NT2/D1 (cell line): ENCODE measurements at regions not wholly inside any gene's neighbourhood (a gene's known extent, or its start where the extent isn't known, plus 50 kb on each side); places are given as distances from the start of the nearest gene placed in this dataset.
A peak's percentile ranks its signal among the peaks of the same experiment; 100 is the strongest.

Source experiments
- DNase-seq: peaks from one replicate; pipeline ENCODE4 v3.0.0-alpha.2; 2011; ENCODE audit warnings: low read depth, low spot score
- H3K27me3 ChIP-seq: 2 replicates; pipeline ENCODE4 v1.6.0; 2011; ENCODE audit warnings: mild to moderate bottlenecking; ENCODE audit not compliant: insufficient read length, insufficient read depth
- H3K36me3 ChIP-seq: 2 replicates; pipeline ENCODE4 v1.6.1; 2011; ENCODE audit warnings: mild to moderate bottlenecking, low read length, mixed read lengths; ENCODE audit not compliant: insufficient read depth, insufficient read length
- H3K4me1 ChIP-seq: 2 replicates; pipeline ENCODE4 v1.5.1; 2011; ENCODE audit not compliant: insufficient read depth, insufficient read length
- H3K4me3 ChIP-seq: 2 replicates; pipeline ENCODE4 v1.5.1; 2011; ENCODE audit warnings: low read depth; ENCODE audit not compliant: insufficient read length
- H3K9ac ChIP-seq: 2 replicates; pipeline ENCODE4 v1.6.0; 2011; ENCODE audit warnings: low read depth; ENCODE audit not compliant: insufficient read length
- H3K9me3 ChIP-seq: 2 replicates; pipeline ENCODE4 v1.5.1; 2011; ENCODE audit warnings: mild to moderate bottlenecking, low read length; ENCODE audit not compliant: insufficient read depth
- SUZ12 ChIP-seq: IDR thresholded peaks from 2 replicates; pipeline ENCODE4 v1.6.1; 2011; ENCODE audit not compliant: insufficient read length, insufficient read depth; ENCODE audit errors: extremely low read depth
- YY1 ChIP-seq: IDR thresholded peaks from 2 replicates; pipeline ENCODE4 v1.6.1; 2011; ENCODE audit not compliant: insufficient read length, insufficient read depth
- ZNF274 ChIP-seq: IDR thresholded peaks from 2 replicates; pipeline ENCODE4 v1.6.1; 2011; ENCODE audit warnings: mild to moderate bottlenecking, low read depth, low read length

DNA sequence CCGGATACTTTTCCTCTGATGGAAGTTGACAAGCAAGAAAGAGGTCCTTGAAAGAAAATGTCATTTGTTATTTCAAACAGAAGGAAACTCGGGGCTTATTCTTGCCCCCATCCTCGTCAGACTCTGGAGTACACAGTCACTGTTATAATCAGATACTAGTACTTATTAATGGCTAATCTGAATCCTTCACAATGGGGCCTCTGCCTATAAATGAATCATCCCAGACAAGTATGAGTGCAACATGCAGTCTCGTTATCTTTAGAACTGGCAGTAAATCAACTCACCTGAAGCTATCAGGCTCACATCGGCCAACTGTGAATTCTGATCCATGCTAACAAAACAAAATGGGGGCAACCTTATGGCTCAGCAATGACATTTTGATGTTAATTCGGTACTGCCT is 216.7 kb downstream of the GRIN2B start:
- no peaks in the 10 kb centered on the region for H3K36me3 ChIP-seq
- no peaks in the 10 kb centered on the region for H3K27me3 ChIP-seq
- H3K9me3 ChIP-seq = no peaks in the 10 kb centered on the region
- H3K4me1 ChIP-seq = no peaks in the 10 kb centered on the region
- DNase-seq = no peak
- H3K4me3 ChIP-seq = no peak overlapping the region
- no peak for TF ChIP-seq YY1
- no peak for TF ChIP-seq SUZ12
- no peak for TF ChIP-seq ZNF274
- H3K9ac ChIP-seq = no peak overlapping the region

DNA sequence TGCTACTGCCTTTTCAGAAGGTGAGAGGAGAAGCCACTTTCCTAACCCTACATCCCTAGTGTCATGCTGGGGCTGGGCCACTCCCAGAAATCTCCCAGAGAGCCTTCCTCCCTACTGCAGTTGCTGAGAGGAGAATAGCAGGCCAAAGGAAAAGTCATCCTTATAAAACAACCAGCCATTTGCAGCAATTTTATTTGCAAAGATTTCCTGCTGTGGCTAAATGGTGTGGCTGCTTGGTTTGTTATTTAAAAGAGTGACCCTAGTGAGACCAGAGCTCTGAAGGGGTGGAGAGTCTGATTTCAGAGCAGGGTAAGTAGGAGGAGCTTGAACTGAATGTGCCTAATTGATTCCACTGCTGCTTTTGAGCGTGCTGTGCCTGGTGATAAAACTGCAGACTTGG is 232.0 kb downstream of the GRIN2B start:
- TF ChIP-seq ZNF274 (no peak), YY1 (no peak), SUZ12 (no peak)
- DNase-seq = peak; percentile 99
- H3K9ac ChIP-seq = no peak overlapping the region
- H3K9me3 ChIP-seq = no peaks in the 10 kb centered on the region
- H3K27me3 ChIP-seq = peaks cover 32% of the 10 kb centered on the region
- H3K4me1 ChIP-seq = peaks cover 7% of the 10 kb centered on the region
- H3K4me3 ChIP-seq = no peak overlapping the region
- H3K36me3 ChIP-seq = no peaks in the 10 kb centered on the region

- TF ChIP-seq YY1 (no peak), SUZ12 (no peak), ZNF274 (no peak)
- no peak overlapping the region for H3K4me3 ChIP-seq
- no peaks in the 10 kb centered on the region for H3K9me3 ChIP-seq
- no peaks in the 10 kb centered on the region for H3K36me3 ChIP-seq
- no peak overlapping the region for H3K9ac ChIP-seq
- peaks cover 7% of the 10 kb centered on the region for H3K4me1 ChIP-seq
- DNase-seq = no peak
- peaks cover 16% of the 10 kb centered on the region for H3K27me3 ChIP-seq
These were observed 236.1 kb downstream of the GRIN2B start for GRCh38 chr12:13745111-13745860.

GRCh38 chr12:13744561-13744960 is 236.8 kb downstream of the GRIN2B start:
- no peak for DNase-seq
- H3K9ac ChIP-seq = no peak overlapping the region
- no peak for TF ChIP-seq ZNF274
- no peak for TF ChIP-seq SUZ12
- no peak for TF ChIP-seq YY1
- no peaks in the 10 kb centered on the region for H3K9me3 ChIP-seq
- H3K36me3 ChIP-seq = no peaks in the 10 kb centered on the region
- peaks cover 4% of the 10 kb centered on the region for H3K4me1 ChIP-seq
- H3K27me3 ChIP-seq = peaks cover 11% of the 10 kb centered on the region
- no peak overlapping the region for H3K4me3 ChIP-seq

DNA sequence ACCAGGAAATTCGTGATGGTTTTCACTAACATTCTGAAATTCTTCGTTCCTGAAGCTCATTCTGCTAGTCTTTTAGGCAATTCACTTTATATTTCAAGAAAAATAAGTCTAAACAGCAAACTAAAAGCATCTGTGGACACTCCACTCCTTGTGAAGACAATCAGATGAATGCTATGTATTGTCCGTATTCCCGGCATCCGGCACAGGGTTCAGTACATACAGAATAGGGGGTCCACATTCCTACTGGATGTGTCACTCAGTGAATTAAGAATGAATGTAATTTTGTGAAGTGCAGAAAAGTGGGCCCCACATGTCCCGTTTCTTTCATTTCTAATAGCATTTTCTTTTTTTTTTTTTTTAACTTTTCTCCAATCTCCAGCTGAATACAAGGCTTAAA is 241.3 kb downstream of the GRIN2B start:
- TF ChIP-seq ZNF274 (no peak), YY1 (no peak), SUZ12 (no peak)
- no peak overlapping the region for H3K4me3 ChIP-seq
- H3K36me3 ChIP-seq = no peaks in the 10 kb centered on the region
- H3K27me3 ChIP-seq = peaks cover 3% of the 10 kb centered on the region
- no peak overlapping the region for H3K9ac ChIP-seq
- no peaks in the 10 kb centered on the region for H3K4me1 ChIP-seq
- no peak for DNase-seq
- no peaks in the 10 kb centered on the region for H3K9me3 ChIP-seq

- no peaks in the 10 kb centered on the region for H3K36me3 ChIP-seq
- no peak overlapping the region for H3K4me3 ChIP-seq
- TF ChIP-seq ZNF274 = no peak
- TF ChIP-seq YY1 = no peak
- no peak for TF ChIP-seq SUZ12
- no peak overlapping the region for H3K9ac ChIP-seq
- H3K27me3 ChIP-seq = no peaks in the 10 kb centered on the region
- DNase-seq = no peak
- no peaks in the 10 kb centered on the region for H3K4me1 ChIP-seq
- H3K9me3 ChIP-seq = no peaks in the 10 kb centered on the region
These were observed 245.7 kb downstream of the GRIN2B start for GRCh38 chr12:13735734-13736133.

DNA sequence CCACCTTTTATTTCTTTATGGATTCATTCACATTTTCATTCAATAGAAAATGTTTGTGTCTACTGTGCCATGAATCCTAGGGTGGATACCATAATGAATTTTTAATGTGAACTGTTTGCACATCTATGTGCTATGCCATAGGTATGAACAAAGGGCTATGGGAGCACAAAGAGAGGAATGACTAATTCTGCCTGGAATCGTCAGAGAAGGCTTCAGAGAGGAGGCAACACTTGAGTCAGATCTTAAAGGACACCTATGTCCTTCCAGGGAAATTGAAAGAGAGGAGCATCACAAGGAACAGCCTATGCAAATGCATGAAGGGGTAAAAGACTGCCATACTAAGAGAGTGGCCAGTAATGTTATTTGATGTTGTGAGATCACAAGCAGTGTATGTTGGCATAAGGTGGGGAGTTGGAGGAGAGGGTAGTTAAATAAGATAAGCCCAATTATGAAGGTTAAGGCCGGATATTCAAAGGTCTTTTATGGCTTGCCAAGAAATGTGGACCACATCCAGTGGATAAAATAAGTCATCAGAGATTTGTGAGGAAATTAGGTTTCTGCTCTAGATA is 246.7 kb downstream of the GRIN2B start:
- no peak for DNase-seq
- H3K36me3 ChIP-seq = no peaks in the 10 kb centered on the region
- H3K9ac ChIP-seq = no peak overlapping the region
- H3K27me3 ChIP-seq = no peaks in the 10 kb centered on the region
- no peak overlapping the region for H3K4me3 ChIP-seq
- no peaks in the 10 kb centered on the region for H3K9me3 ChIP-seq
- TF ChIP-seq YY1 (no peak), ZNF274 (no peak), SUZ12 (no peak)
- no peaks in the 10 kb centered on the region for H3K4me1 ChIP-seq
